Astrocyte (in vitro differentiated cells and primary cell): ENCODE measurements at regions not wholly inside any gene's neighbourhood (a gene's known extent, or its start where the extent isn't known, plus 50 kb on each side); places are given as distances from the start of the nearest gene placed in this dataset.

ENCODE experiments used
- DNase-seq: peaks from one replicate; pipeline ENCODE4 v3.0.0-alpha.2; 2010; ENCODE audit warnings: low read depth
- FAIRE-seq: peaks from 2 replicates; lab custom pipeline; 2011; peaks lifted over from hg19 to GRCh38; lab: Jason Lieb, UNC
- H2AFZ ChIP-seq: 2 replicates; pipeline ENCODE4 v1.6.0; 2012; ENCODE audit warnings: low read depth, low read length, inconsistent platforms
- H3K27ac ChIP-seq: 2 replicates; pipeline ENCODE4 v1.5.1; 2011; ENCODE audit warnings: low read depth, low read length, inconsistent platforms
- H3K27me3 ChIP-seq: 2 replicates; pipeline ENCODE4 v1.6.0; 2011; ENCODE audit warnings: low read length, inconsistent platforms; ENCODE audit not compliant: insufficient read depth
- H3K36me3 ChIP-seq: 2 replicates; pipeline ENCODE4 v1.5.1; 2011; ENCODE audit warnings: low read length, inconsistent platforms; ENCODE audit not compliant: insufficient read depth
- H3K4me1 ChIP-seq: 2 replicates; pipeline ENCODE4 v1.5.1; 2011; ENCODE audit warnings: low read length, inconsistent platforms; ENCODE audit not compliant: insufficient read depth
- H3K4me2 ChIP-seq: 2 replicates; pipeline ENCODE4 v1.6.0; 2012; ENCODE audit warnings: low read length, inconsistent platforms
- H3K4me3 ChIP-seq: 2 replicates; pipeline ENCODE4 v1.5.1; 2011; ENCODE audit warnings: low read depth, mild to moderate bottlenecking, low read length, inconsistent platforms; ENCODE audit not compliant: insufficient read depth
- H3K79me2 ChIP-seq: 2 replicates; pipeline ENCODE4 v1.6.0; 2012; ENCODE audit warnings: mild to moderate bottlenecking, low read length, inconsistent platforms; ENCODE audit not compliant: insufficient read depth
- H3K9ac ChIP-seq: 2 replicates; pipeline ENCODE4 v1.6.0; 2012; ENCODE audit warnings: mild to moderate bottlenecking, low read length, inconsistent platforms
- H3K9me3 ChIP-seq: 2 replicates; pipeline ENCODE4 v1.5.1; 2012; ENCODE audit warnings: low read depth, mild to moderate bottlenecking, low read length, inconsistent platforms; ENCODE audit not compliant: insufficient read depth
- H4K20me1 ChIP-seq: 2 replicates; pipeline ENCODE4 v1.6.0; 2012; ENCODE audit warnings: low read length, inconsistent platforms; ENCODE audit not compliant: insufficient read depth
- H3K27ac Mint-ChIP-seq: one replicate; pipeline ENCODE4 v1.8.0; 2021; ENCODE audit warnings: mild to moderate bottlenecking, mixed read lengths; ENCODE audit not compliant: unreplicated experiment
- H3K27me3 Mint-ChIP-seq: one replicate; pipeline ENCODE4 v1.8.0; 2021; ENCODE audit warnings: low read depth, mixed read lengths; ENCODE audit not compliant: unreplicated experiment
- H3K36me3 Mint-ChIP-seq: one replicate; pipeline ENCODE4 v1.8.0; 2021; ENCODE audit warnings: low read depth, mixed read lengths; ENCODE audit not compliant: unreplicated experiment
- H3K4me1 Mint-ChIP-seq: one replicate; pipeline ENCODE4 v1.8.0; 2021; ENCODE audit warnings: low read depth, mixed read lengths; ENCODE audit not compliant: unreplicated experiment
- H3K4me3 Mint-ChIP-seq: one replicate; pipeline ENCODE4 v1.8.0; 2021; ENCODE audit warnings: mild to moderate bottlenecking, moderate library complexity, mixed read lengths; ENCODE audit not compliant: unreplicated experiment
- H3K9me3 Mint-ChIP-seq: one replicate; pipeline ENCODE4 v1.8.0; 2021; ENCODE audit warnings: mild to moderate bottlenecking, mixed read lengths; ENCODE audit not compliant: unreplicated experiment
- CTCF ChIP-seq: IDR thresholded peaks from 2 replicates; pipeline ENCODE4 v1.5.1; 2011; ENCODE audit warnings: low read depth, mild to moderate bottlenecking, inconsistent platforms, low read length, moderate library complexity; ENCODE audit not compliant: insufficient read depth
- EZH2 ChIP-seq: IDR thresholded peaks from 2 replicates; pipeline ENCODE4 v1.6.1; 2012; ENCODE audit warnings: mild to moderate bottlenecking, low read length, inconsistent platforms; ENCODE audit not compliant: insufficient read depth

- TF ChIP-seq CTCF, result no peak
- no peak for TF ChIP-seq EZH2
- Histone ChIP-seq H3K4me2 (no peak overlapping the region), H3K36me3 (no peaks in the 10 kb centered on the region), H3K4me3 (no peak overlapping the region), H2AFZ (no peak overlapping the region), H3K9me3 (no peaks in the 10 kb centered on the region), H3K27ac (no peak overlapping the region), H4K20me1 (no peaks in the 10 kb centered on the region), H3K27me3 (no peaks in the 10 kb centered on the region), H3K79me2 (no peaks in the 10 kb centered on the region), H3K4me1 (no peaks in the 10 kb centered on the region), H3K9ac (no peak overlapping the region)
- H3K4me1 Mint-ChIP-seq, result no peaks in the 10 kb centered on the region
- FAIRE-seq (no peak), DNase-seq (no peak)
- no peaks in the 10 kb centered on the region for H3K36me3 Mint-ChIP-seq
- no peak overlapping the region for H3K4me3 Mint-ChIP-seq
- H3K27ac Mint-ChIP-seq, result no peak overlapping the region
- H3K27me3 Mint-ChIP-seq, result no peaks in the 10 kb centered on the region
- H3K9me3 Mint-ChIP-seq, result no peaks in the 10 kb centered on the region
Measured at GRCh38 chr3:792630-793029, 300.2 kb upstream of the CNTN6 start.

- H3K4me1 ChIP-seq, result no peaks in the 10 kb centered on the region
- no peak overlapping the region for H2AFZ ChIP-seq
- H3K36me3 ChIP-seq, result no peaks in the 10 kb centered on the region
- Mint-ChIP-seq H3K36me3 (no peaks in the 10 kb centered on the region), H3K9me3 (peaks cover 2% of the 10 kb centered on the region), H3K4me1 (no peaks in the 10 kb centered on the region), H3K4me3 (no peak overlapping the region), H3K27me3 (no peaks in the 10 kb centered on the region), H3K27ac (no peak overlapping the region)
- TF ChIP-seq EZH2, result no peak
- TF ChIP-seq CTCF, result no peak
- no peak for DNase-seq
- no peak overlapping the region for H3K4me3 ChIP-seq
- no peak overlapping the region for H3K4me2 ChIP-seq
- H3K27me3 ChIP-seq, result no peaks in the 10 kb centered on the region
- H3K27ac ChIP-seq, result no peak overlapping the region
- no peak overlapping the region for H3K9ac ChIP-seq
- H4K20me1 ChIP-seq, result no peaks in the 10 kb centered on the region
- no peaks in the 10 kb centered on the region for H3K79me2 ChIP-seq
- no peak for FAIRE-seq
- H3K9me3 ChIP-seq, result peaks cover 2% of the 10 kb centered on the region
Measured at GRCh38 chr3:804211-804610, 288.6 kb upstream of the CNTN6 start.

GRCh38 chr3:805326-805725 lies 287.5 kb upstream of the CNTN6 start:
- no peak overlapping the region for H3K27ac ChIP-seq
- no peaks in the 10 kb centered on the region for H3K79me2 ChIP-seq
- no peaks in the 10 kb centered on the region for H3K36me3 Mint-ChIP-seq
- no peaks in the 10 kb centered on the region for H3K36me3 ChIP-seq
- H3K9me3 ChIP-seq, result peaks cover 2% of the 10 kb centered on the region
- H2AFZ ChIP-seq, result no peak overlapping the region
- DNase-seq, result no peak
- no peak overlapping the region for H3K4me3 ChIP-seq
- H3K4me1 ChIP-seq, result no peaks in the 10 kb centered on the region
- no peak overlapping the region for H3K4me3 Mint-ChIP-seq
- no peaks in the 10 kb centered on the region for H3K4me1 Mint-ChIP-seq
- H3K27me3 ChIP-seq, result no peaks in the 10 kb centered on the region
- TF ChIP-seq EZH2 (no peak), CTCF (no peak)
- H3K9me3 Mint-ChIP-seq, result no peaks in the 10 kb centered on the region
- H3K27ac Mint-ChIP-seq, result no peak overlapping the region
- H3K9ac ChIP-seq, result no peak overlapping the region
- H3K4me2 ChIP-seq, result no peak overlapping the region
- H3K27me3 Mint-ChIP-seq, result no peaks in the 10 kb centered on the region
- FAIRE-seq, result no peak
- no peaks in the 10 kb centered on the region for H4K20me1 ChIP-seq
